Activated naive CD8-positive, alpha-beta T cell treated with anti-CD3 and anti-CD28 coated beads, Interleukin-2, amount 50 U/mL, for 16 hours (primary cell): ENCODE measurements at regions not wholly inside any gene's neighbourhood (a gene's known extent, or its start where the extent isn't known, plus 50 kb on each side); places are given as distances from the start of the nearest gene placed in this dataset.

ENCODE experiments used
- DNase-seq: peaks from one replicate; pipeline ENCODE4 v3.0.0-alpha.2; 2020; ENCODE audit warnings: low read depth, low spot score

GRCh38 chr17:65477600-65477999 lies 83.8 kb downstream of the AXIN2 start:
- no peak for DNase-seq

- DNase-seq = no peak
These were observed 86.8 kb downstream of the AXIN2 start for GRCh38 chr17:65474660-65475059.

GRCh38 chr17:65473985-65474384 lies 87.5 kb downstream of the AXIN2 start:
- no peak for DNase-seq

GRCh38 chr17:65473363-65473762 lies 88.1 kb downstream of the AXIN2 start:
- no peak for DNase-seq

GRCh38 chr17:65472666-65473309 lies 88.7 kb downstream of the AXIN2 start:
- DNase-seq = no peak

GRCh38 chr17:65470783-65471182 lies 90.7 kb downstream of the AXIN2 start:
- DNase-seq = no peak

- no peak for DNase-seq
These were observed 93.1 kb downstream of the AXIN2 start for GRCh38 chr17:65468321-65468720.

GRCh38 chr17:65467156-65467555 lies 94.3 kb downstream of the AXIN2 start:
- no peak for DNase-seq

GRCh38 chr17:65466547-65466946 lies 94.9 kb downstream of the AXIN2 start:
- DNase-seq = no peak

GRCh38 chr17:65463242-65463641 lies 98.2 kb downstream of the AXIN2 start:
- no peak for DNase-seq

- no peak for DNase-seq
These were observed 101.6 kb downstream of the AXIN2 start for GRCh38 chr17:65459677-65460347.

- no peak for DNase-seq
These were observed 103.7 kb downstream of the AXIN2 start for GRCh38 chr17:65457635-65458257.

- no peak for DNase-seq
These were observed 104.3 kb downstream of the AXIN2 start for GRCh38 chr17:65457183-65457582.

GRCh38 chr17:65456368-65457151 lies 104.9 kb downstream of the AXIN2 start:
- DNase-seq = no peak

GRCh38 chr17:65455972-65456343 lies 105.5 kb downstream of the AXIN2 start:
- DNase-seq = no peak

GRCh38 chr17:65455154-65455971 lies 106.1 kb downstream of the AXIN2 start:
- DNase-seq = no peak

GRCh38 chr17:65453204-65453931 lies 108.1 kb downstream of the AXIN2 start:
- DNase-seq = no peak

- DNase-seq = no peak
These were observed 112.0 kb downstream of the AXIN2 start for GRCh38 chr17:65449495-65449894.

GRCh38 chr17:65447823-65448222 lies 113.6 kb downstream of the AXIN2 start:
- DNase-seq = no peak

- no peak for DNase-seq
These were observed 114.5 kb downstream of the AXIN2 start for GRCh38 chr17:65446838-65447526.
